DMS 273 (cell line): ENCODE measurements at regions not wholly inside any gene's neighbourhood (a gene's known extent, or its start where the extent isn't known, plus 50 kb on each side); places are given as distances from the start of the nearest gene placed in this dataset.

Source experiments
- DNase-seq: peaks from one replicate; lab custom pipeline; 2025; ENCODE audit not compliant: unreplicated experiment; lab: John Stamatoyannopoulos, UW

DNA sequence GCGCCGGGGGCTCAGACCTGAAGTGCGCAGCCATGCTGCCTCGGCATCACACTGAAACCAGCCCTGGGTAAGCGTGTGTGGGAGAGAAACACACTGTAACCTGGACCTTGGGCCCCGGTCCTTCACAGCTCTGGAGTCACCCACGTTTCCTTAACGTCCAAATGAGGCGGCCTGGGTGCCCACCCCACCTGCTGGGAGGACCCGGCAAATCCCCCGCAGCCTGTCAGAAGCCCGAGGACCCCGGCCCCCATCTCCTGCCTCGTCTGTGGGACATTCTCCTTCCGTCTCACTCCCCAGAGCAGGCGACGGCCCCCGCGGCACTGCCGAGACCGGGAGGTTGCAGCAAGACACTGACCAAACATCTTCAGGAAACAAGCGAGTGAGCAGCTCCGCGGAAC, 66.5 kb upstream of the GALNT9 start:
- no peak for DNase-seq

DNA sequence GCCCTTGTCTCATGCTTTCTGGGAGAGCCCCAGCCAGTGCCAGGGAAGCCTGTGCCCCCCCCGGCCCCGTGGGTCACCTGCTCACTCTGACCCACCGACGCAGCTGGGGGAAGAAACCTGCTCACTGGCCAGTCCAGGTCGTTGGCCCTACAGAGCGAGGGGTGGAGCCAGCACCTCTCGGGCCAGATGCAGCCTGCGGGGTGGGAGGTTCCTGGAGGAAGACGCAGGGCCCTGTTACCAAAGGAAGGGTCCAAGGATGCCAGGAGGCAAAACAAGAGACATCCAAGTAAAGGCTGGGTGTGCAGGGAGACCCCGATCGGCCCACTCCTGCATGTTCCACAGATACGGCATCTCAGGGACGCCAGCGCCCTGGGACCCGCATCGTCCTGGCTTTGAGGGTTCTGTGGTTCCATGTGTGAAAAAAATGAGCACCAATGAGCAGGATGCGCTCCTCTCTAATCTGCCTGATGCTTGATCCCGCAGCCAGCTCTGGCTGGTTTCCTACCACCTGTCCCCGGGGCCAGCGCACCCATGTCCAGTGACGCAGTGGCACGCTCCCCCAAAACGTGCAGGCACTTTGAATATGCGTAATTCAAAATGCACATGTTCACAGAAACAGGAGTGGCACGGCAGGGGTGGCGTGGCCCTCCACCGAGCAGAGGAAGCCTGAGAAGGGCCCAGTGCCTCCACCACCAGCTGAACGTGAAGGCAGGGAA, 66.0 kb upstream of the GALNT9 start:
- no peak for DNase-seq

DNA sequence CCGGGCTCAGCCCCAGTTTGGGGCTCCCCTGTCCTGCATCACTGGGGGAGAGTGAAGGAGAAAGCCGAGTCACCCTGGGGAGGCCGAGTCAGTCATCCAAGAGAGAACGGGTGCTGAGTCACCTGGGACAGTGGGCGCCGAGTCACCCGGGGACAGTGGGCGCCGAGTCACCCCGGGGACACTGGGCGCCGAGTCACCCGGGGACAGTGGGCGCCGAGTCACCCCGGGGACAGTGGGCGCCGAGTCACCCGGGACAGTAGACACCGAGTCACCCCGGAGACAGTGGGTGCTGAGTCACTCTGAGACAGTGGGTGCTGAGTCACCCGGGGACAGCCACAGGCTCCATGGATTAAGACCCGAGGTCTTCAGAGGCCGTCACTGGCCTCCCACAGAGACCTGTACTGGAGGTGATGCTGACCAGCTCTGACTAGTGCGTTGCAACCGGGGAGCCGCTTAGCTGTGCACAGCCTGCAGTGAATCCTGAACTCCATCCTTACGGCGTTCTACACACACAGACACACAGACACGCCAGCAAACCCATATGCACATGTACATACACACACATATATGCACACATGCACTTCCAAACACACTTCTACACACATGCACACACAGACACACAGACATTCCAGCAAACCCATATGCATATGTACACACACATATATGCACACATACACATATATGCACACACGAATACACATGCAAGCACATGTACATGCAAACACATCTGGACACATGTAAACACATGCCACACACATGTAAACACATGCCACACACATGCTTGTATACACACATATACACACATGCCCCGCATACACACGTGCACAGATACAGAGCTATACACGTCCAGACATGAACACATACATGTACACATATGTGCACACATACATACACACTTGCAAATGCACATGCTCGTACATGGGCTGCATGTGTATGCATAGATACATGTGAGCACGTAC, 64.9 kb upstream of the GALNT9 start:
- no peak for DNase-seq

DNA sequence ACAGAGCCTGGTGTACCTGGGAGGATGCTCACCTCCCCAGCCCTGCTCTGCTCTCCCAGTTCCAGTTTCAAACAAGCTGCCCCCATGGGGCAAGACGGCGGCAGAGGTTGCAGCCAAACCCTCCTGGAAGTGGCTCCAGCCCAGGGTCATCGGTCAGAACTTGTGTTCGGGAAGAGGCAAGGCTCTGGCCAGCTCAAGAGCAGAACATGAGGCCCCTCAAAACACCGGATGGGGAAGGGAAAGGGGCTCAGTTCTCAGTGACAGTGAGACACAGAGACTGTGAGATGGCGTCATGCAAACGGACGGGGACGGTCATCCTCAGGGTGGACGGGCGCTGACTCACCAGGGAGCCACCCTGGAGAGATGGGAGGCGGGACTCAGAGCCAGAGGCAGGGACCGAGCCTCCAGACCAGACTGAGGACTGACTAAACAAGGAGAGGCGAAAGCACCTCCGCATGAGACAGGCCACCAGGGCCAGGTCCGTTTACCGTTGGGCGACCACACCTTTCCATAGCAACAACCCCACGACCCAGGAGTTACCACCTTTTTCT, 63.9 kb upstream of the GALNT9 start:
- DNase-seq = no peak

DNA sequence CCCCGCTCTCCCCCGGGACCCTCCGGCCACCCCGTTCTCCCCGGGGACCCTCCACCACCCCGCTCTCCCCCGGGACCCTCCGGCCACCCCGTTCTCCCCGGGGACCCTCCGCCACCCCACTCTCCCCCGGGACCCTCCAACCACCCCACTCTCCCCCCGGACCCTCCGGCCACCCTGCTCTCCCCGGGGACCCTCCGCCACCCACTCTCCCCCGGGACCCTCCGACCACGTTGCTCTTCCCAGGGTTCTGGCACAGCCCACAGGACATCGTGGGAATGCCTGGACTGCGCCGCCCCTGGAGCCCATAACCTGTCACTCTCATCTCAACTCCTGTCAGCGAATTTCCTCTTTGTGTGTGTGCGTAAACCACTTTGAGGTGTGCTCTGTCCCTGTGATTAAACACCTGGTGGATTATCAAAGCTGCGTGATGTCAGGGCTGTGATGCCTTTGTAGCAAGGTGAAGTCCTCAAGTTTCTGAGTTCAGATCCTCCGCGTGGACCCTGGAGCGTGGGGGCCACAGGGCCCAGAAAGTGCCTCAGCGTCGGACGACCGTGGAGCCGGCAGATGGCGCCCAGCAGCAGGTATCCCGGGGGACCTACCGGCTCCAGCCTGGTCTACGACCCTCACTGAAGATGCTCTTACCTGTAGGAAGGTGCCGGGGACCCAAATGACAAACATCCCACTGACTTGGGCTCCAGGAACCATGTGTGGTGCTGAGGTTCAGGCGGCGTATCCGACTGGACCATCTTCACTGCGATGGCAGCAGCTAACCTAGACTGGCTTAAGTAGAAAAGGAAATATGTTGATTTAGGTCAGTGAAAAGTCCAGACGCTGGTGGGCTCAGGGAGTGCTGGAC, 63.2 kb upstream of the GALNT9 start:
- DNase-seq = no peak

DNA sequence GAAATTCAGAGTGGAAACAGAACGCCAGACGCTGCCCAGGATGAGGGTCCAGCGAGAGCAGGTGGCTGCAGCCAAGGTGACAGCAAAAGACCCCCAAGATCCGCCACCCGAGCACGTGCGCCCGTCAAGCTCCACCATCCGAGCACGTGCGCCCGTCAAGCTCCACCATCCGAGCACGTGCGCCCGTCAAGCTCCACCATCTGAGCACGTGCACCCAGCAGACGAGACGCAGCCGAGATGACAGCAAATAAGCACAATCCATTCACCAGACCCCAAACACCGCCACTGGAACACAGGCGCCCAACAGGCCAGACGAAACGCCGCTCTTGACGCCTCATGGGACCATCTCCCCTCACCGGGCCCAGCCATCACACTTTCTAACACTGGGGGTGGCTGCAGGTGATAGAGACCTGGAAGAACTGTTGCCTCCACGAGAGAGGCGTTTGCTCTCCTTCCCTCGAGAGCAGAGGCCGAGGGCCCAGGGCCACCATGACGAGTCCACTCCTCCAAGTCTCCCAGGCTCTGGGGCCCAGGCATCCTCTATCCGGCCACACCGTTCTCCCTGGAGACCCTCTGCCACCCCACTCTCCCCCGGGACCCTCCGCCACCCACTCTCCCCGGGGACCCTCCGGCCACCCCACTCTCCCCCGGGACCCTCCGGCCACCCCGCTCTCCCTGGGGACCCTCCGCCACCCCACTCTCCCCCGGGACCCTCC, 62.1 kb upstream of the GALNT9 start:
- DNase-seq = no peak

DNA sequence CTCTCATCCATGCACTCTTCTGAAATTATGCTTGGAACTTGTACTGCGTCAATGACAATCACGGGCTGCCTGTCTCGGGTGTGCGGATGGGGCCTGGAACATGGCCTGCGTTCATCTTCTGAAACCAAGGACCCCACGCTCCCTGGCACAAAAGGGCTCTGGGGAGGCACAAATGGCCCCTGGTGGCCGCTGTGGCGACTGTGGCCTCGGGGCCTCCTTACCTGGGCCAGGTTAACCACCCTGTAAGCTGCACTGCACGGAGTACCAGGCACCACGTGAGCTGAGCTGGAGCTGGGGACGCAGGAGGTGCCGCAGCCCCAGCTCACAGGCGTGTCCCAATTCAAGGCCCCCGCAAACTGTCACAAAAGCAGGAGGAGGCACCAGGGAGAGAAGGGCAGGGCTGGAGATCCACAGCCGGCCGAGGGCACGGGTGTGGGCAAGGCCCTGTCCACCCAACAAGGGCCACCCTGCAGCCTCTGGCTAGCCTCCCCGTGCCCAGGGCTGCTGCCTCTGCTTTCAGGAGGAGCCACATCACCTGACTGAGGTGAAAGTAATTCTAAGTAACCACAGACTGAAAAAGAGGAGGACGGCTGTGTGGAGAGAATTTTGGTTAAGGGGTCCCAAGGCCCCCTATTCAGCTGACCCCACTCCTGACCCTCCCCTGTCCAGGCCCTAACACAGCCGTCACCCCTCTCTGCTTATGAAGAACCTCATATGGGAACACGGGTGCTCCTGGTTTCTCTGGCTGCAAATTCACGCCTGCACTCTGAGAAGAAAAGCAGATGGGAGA, 61.1 kb upstream of the GALNT9 start:
- no peak for DNase-seq

DNA sequence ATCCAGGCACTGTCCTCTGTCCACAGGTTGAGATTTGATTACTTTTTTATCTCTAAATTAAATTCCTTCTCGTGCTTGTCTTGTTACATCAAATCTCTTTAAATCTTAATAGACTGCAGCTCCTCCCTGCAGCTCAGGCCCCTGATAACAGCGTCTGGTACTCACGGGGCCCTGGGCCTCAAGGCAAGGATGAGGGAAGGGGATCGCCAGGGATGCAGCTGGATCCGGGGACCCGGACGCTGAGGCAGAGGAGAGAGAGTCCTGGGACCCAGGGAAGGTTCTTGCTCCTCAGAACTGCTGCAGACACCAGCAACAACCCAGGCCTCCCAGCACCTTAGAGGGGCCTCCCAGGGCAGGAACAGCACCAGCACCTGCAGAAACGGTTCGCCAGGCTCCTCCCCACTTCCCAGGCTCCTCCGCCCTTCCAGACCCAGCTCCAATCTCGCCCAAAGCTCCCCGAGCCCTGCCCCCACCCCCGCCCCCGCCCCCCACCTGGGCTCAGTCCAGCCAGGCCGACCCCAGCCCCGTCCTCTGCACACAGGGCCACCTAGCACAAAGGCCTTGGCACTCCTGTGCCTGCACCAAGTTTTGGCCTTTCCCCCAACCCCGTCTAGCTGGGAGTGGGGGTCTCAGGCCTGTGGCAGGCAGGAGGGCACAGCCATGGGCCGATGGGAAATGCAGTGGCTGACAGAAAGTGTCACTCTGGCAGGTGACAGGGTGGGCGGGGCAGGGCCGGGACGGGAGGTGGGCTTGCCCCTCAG, 60.3 kb upstream of the GALNT9 start:
- no peak for DNase-seq

DNA sequence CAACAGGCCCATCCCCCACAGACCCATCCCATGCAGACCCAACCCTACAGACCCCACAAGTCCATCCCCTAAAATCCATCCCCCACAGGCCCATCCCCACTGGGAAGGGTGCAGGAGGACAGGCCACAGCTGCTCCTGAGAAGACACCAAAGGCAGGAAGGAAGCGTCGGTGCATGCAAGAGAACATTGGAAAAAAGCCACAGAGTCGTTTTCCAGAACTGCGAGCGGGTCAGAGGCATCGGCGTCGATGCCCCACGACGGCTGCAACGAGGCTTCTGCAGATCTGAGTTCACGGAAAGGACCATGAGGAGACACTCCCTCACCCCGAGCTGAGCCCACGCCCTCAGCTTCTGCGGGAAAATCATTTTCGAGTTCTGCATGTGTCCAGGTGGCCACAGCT, 59.6 kb upstream of the GALNT9 start:
- DNase-seq = no peak

DNA sequence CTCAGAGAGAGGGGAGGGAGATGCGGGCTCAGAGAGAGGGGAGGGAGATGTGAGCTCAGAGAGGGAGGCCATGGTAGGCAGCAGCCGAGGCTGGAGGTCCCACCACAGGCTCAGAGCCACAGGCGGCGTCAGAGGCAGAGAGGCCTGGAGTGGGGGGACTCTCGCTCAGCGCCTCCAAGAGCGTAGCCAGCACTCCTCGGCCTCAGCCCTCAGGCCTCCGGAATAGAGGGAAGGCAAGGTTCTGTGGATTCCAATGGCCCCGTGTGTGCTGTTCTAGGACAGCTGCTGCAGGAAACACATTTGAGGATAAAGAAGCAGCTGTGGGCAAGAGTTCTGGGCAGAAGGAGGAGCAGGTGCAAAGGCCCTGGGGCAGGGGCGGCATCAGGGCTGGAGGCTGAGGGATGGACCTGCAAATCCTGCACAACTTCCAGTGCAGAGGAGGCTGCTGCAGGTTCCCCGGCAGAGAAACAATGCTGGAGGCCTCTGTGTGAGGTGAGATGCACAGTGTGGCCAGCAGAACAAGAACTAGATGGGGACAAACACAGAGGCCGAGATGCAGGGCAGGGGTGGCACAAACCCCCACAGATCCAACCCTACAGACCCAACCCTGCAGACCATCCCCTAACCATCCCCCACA, 59.1 kb upstream of the GALNT9 start:
- DNase-seq = no peak

DNA sequence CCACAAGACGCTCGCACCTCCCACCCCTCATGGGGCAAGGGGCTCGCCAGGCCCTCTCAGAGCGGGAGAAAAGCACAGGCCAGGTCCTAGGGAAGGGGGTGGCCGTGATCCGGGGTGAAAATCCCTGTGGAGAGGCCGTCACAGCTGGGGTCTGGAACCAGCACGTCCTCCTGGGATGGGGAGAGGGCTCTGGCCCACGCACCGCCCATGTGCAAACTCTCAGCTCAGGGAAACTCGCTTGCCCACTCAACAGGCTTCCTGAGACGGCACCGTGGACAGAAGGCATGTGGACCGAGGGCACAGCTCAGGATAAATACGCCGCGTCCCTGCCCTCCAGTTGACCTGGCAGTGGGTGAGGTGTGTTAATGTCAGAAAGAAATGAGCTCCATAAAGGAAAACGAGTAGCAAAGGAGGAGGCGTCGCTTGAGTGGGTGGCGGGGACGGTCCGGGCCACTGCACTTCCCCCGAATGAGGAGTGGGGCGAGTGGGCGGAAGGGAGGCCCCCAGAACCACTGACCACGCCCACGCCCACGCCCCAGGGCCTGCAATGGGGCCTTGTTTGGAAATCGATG, 57.6 kb upstream of the GALNT9 start:
- no peak for DNase-seq

DNA sequence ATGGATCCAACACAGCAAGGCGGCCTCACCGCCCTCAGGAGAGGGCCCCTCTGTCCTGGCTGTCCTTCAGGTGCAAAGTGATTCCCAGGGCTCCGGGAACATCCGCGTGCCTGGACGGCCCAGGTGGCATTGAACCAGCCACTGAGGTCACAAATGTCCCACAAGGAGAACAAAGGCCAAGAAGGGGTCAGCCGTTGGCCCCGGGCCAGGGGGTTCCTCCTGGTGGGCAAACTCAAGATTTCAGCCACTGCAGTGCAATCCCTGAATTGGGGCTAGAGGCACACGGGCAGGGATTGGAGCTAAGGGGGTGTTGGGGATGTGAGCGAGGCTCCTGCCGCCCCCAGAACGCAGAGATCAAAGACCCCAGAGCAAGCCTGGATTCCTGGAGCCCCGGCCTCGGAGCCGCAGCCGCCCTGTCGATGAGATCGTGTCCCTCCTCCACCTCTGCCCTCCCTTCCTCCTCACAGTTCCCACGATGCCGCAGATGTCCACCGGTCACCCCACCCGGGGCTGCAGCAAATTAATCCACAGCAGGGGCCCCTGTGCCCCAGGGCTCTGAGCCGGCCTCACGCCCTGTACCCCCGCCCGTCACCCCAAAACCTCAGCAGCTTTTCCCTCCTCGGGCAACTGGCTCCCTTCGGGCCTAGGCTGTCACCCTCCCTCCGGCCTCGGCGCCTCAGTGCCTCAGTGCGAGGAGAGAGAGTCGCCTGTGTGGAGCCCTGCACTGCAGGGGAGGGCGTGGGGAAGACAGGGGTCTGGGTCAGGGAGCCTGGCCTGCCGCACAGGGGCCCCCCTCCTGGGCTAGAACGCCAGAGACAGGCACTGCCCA, 56.7 kb upstream of the GALNT9 start:
- no peak for DNase-seq

DNA sequence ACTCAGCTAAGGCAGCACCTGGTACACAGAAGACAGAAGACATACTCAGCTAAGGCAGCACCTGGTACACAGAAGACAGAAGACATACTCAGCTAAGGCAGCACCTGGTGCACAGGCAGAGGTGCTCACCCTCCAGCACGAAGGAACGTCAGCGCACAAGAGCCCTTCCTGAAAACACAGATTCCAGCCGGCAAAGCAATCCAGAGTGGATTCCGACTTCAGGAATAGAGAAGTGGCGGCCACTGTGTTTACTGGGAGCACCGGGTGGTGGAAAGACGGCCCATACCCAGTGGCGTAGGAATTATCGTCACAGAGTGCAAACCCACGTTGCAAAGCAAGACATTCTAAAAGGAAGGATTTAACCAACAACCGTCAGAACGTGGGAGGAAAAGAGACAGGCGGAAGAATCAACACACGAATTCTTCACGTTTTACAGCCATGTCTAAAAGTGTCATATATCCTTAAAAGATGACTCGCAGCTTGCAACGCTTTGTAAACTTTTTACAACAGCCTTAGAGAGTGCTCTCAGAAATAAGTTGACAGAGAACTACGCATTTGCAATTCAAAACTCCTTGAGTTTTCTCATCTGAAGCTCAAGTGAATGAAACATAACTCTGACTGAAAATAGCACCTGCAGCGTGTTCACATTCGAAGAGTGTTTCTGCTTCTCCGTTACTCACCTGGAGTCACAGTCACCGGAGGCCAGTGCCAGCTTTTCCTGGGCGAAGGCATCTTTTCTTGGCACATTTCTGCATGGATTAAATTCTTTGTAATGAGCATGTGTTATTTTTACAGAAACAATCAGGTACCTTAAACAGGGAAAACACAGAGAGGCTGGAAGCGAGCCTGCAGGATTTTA, 55.8 kb upstream of the GALNT9 start:
- no peak for DNase-seq

DNA sequence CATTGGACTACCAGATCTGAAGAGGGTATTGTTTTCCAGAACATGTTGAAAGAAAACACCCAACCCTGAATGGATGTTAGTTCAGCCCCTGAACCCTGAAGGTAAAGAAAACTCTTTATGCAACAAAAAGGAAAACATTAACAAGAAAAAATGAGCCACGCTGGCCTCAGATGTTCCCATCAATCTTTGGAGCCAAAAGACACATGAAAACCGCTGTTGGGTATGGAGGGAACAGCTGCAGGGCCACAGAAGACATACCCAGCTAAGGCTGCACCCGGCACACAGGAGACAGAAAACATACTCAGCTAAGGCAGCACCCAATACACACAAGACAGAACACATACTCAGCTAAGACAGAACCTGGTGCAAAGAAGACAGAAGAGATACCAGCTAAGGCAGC, 51.3 kb upstream of the GALNT9 start:
- no peak for DNase-seq

DNA sequence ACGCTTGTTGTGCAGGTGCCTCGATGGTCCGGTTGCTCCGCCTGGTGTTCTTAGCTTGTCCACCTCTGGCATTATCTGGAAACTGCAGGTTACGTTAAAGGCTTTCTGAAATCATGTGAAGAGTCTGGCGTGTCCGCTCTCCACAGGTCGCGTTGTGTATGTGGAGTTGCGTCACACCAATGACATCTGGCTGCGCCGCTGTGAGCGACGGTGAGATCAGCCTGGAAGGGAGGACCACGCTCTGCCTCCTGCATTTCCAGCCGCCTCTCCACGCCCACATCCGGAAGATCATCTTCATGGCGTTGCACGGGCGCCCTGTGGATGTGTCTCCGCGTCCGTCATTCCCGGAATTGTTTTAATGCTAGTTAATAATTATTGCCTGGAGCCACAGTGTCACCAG, 50.6 kb upstream of the GALNT9 start:
- DNase-seq = no peak

DNA sequence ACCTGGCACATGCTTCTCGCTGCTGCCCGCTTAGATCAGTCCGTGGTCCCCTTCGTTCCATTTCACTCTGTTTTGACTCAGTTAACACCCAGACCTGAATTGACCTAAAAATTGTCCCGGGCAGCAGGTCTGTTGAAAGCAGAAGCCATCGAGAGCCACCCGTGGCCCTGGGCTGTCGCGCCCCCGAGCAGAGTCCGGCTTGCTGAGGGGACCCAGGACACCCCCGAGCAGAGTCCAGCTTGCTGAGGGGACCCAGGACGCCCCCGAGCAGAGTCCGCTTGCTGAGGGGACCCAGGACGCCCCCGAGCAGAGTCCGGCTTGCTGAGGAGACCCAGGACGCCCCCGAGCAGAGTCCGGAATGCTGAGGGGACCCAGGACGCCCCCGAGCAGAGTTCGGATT, 50.2 kb upstream of the GALNT9 start:
- no peak for DNase-seq
